BLaER1 treated with 17β-estradiol and CSF1 and Interleukin-3, amounts not matched to agents 10 nM and 100 nM (cell line): ENCODE measurements at regions not wholly inside any gene's neighbourhood (a gene's known extent, or its start where the extent isn't known, plus 50 kb on each side); places are given as distances from the start of the nearest gene placed in this dataset.
A peak's percentile ranks its signal among the peaks of the same experiment; 100 is the strongest.
"Not testable (repeated sequence)": the region's sequence is repeated elsewhere in the genome, so short reads cannot be mapped to it uniquely, and the experiment has no call there.

Experiments
- H3K27ac ChIP-seq, 11 experiments: shearing (Covaris generic); formaldehyde crosslinking; 2 replicates each; pipeline ENCODE4 v1.8.1; 2022
- H3K27me3 ChIP-seq, 11 experiments: shearing (Covaris generic); formaldehyde crosslinking; 2 replicates each; pipeline ENCODE4 v1.8.1; 2022
- H3K36me3 ChIP-seq, 11 experiments: shearing (Covaris generic); formaldehyde crosslinking; 2 replicates each; pipeline ENCODE4 v1.8.1; 2022
- H3K4me1 ChIP-seq, 10 experiments: shearing (Covaris generic); formaldehyde crosslinking; 2 replicates each; pipeline ENCODE4 v1.8.1; 2022
- H3K4me2 ChIP-seq, 11 experiments: shearing (Covaris generic); formaldehyde crosslinking; 2 replicates each; pipeline ENCODE4 v1.8.1; 2022
- H3K4me3 ChIP-seq, 10 experiments: shearing (Covaris generic); formaldehyde crosslinking; 2 replicates each; pipeline ENCODE4 v1.8.1; 2022
- H3K9ac ChIP-seq, 11 experiments: shearing (Covaris generic); formaldehyde crosslinking; 2 replicates each; pipeline ENCODE4 v1.8.1; 2022
- H3K9me3 ChIP-seq, 11 experiments: shearing (Covaris generic); formaldehyde crosslinking; replicated peaks in 1 of 11; 2 replicates each; pipeline ENCODE4 v1.8.1; 2022
- H4K20me1 ChIP-seq, 11 experiments: shearing (Covaris generic); formaldehyde crosslinking; 2 replicates each; pipeline ENCODE4 v1.8.1; 2022
- Cebpa-rat ChIP-seq, 11 experiments: shearing (Covaris generic); IDR thresholded peaks; 2 replicates each; pipeline ENCODE4 v1.8.1; 2022

DNA sequence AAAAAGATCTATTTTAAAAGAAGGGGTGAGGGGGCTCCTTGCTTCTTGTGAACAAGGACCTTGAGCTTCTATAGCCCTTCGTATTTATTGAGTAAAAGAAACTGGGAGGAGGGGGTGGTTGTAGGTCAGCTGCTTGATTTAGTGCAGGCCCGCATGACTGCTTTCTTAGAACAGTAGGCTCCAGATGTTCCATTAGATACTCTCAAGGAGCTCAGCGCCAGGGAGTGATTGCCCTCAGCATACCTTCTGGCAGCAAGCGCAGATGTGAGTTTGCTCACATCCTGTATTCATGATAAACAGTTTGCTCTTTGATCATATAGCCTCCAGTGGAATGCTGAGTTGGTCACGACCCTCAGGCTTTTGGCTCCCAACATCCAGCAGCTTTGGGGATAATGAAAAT lies 108.9 kb upstream of the XPO1 start:
- H3K4me3 ChIP-seq, result no peak overlapping the region
- no peaks in the 10 kb centered on the region for H3K36me3 ChIP-seq
- no peaks in the 10 kb centered on the region for H3K27me3 ChIP-seq
- no peak for TF ChIP-seq Cebpa-rat (IDR thresholded peaks at IDR 0.05)
- H3K4me2 ChIP-seq, result no peak overlapping the region
- no peak overlapping the region for H3K9ac ChIP-seq
- peaks cover 0 to 13% (median 0%) of the 10 kb centered on the region in 10 experiments; a peak in 4 of 20 replicates for H3K4me1 ChIP-seq
- H3K27ac ChIP-seq, result no peak overlapping the region
- H4K20me1 ChIP-seq, result no peaks in the 10 kb centered on the region
- peaks cover 38 to 61% (median 45%) of the 10 kb centered on the region in 11 experiments for H3K9me3 ChIP-seq

DNA sequence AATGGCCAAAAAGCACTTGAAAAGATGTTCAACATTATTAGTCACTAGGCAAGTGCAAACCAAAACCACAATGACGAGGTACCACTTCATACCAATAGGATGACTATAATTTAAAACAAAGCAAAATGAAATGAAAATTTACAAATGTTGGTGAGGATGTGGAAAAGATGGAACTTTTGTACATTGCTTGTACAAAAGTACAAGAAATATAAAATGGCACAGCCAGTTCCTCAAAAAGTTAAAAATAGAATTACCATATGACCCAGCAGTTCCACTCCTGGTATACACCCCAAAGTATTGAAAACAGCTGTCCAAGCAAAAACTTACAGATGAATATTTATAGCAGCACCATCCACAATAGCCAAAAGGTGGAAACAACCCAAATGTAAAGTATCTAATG lies 107.8 kb upstream of the XPO1 start:
- H3K9ac ChIP-seq, result no peak overlapping the region
- H3K27ac ChIP-seq, result no peak overlapping the region; a peak in 1 of 22 replicates
- H3K36me3 ChIP-seq, result no peaks in the 10 kb centered on the region
- peak overlapping the region in 3 of 11 experiments; percentile 21 to 50 (median 48); a peak in 5 of 22 replicates for H3K4me2 ChIP-seq
- H3K9me3 ChIP-seq, result peaks cover 38 to 52% (median 43%) of the 10 kb centered on the region in 11 experiments
- no peaks in the 10 kb centered on the region for H4K20me1 ChIP-seq
- H3K4me3 ChIP-seq, result no peak overlapping the region
- no peaks in the 10 kb centered on the region for H3K27me3 ChIP-seq
- TF ChIP-seq Cebpa-rat (IDR thresholded peaks at IDR 0.05), result no peak
- H3K4me1 ChIP-seq, result peaks cover 0 to 13% (median 0%) of the 10 kb centered on the region in 10 experiments; a peak in 4 of 20 replicates

DNA sequence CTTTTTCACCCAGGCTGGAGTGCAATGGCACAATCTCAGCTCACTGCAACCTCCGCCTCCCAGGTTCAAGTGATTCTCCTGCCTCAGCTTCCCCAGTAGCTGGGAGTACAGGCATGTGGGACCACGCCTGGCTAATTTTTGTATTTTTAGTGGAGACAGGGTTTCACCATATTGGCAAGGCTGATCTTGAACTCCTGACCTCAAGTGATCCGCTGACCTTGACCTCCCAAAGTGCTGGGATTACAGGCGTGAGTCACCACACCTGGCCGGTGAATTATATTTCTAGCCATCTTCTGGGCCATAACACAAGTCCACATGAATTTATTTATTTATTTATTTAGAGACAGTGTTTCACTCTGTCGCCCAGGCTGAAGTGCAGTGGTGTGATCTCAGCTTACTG lies 105.0 kb upstream of the XPO1 start:
- not testable (repeated sequence) for H3K4me3 ChIP-seq, H4K20me1 ChIP-seq, H3K9ac ChIP-seq, H3K36me3 ChIP-seq, H3K27ac ChIP-seq, H3K4me2 ChIP-seq, H3K27me3 ChIP-seq
- H3K4me1 ChIP-seq, result peaks cover 0 to 13% (median 0%) of the 10 kb centered on the region in 10 experiments; a peak in 4 of 20 replicates
- peaks cover 18 to 28% (median 24%) of the 10 kb centered on the region in 11 experiments for H3K9me3 ChIP-seq

DNA sequence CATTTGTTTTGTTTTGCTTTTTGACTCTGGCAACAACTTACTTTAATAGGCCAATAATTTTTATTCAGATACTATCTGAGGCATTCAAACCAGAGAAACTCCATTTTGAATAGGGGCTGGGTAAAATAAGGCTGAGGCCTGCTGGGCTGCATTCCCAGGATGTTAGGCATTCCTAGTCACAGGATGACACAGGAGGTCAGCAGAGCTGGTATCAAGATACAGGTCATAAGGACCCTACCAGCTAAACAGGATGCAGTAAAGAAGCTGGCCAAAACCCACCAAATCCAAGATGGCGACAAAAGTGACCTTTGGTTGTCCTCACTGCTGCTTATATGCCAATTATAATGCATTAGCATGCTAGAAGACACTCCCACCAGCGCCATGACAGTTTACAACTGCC lies 102.2 kb upstream of the XPO1 start:
- Histone ChIP-seq H3K4me1 (peaks cover 0 to under 1% (median 0%) of the 10 kb centered on the region in 10 experiments; a peak in 2 of 20 replicates), H3K27ac (no peak overlapping the region), H3K4me2 (no peak overlapping the region), H4K20me1 (no peaks in the 10 kb centered on the region), H3K36me3 (no peaks in the 10 kb centered on the region), H3K9ac (no peak overlapping the region), H3K4me3 (no peak overlapping the region), H3K9me3 (0 out of 22 replicates have a peak, but pooled peaks cover 0 to 3% (median 0%) of the 10 kb centered on the region in 11 experiments), H3K27me3 (no peaks in the 10 kb centered on the region)
- no peak for TF ChIP-seq Cebpa-rat (IDR thresholded peaks at IDR 0.05)

DNA sequence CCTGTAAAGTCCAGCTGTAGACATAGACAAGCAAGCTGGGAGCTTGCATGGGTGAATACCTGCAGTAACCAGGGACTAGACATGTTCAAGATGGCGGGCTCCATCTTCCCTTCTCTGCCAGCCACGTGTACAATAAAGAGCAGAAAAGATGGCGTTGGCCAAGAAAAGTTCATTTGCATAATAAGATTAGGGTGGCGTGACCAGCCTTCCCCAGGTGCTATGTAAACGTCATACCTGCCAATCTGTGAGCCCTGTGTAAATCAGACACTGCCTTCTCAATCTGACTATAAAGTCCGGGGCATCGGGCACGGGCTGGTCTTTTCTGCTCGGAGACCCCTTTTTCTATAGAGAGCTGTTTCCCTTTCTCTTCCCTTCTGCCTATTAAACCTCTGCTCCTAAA lies 101.6 kb upstream of the XPO1 start:
- no peak for TF ChIP-seq Cebpa-rat (IDR thresholded peaks at IDR 0.05)
- Histone ChIP-seq H4K20me1 (no peaks in the 10 kb centered on the region), H3K4me2 (no peak overlapping the region), H3K27ac (no peak overlapping the region), H3K4me3 (no peak overlapping the region), H3K9me3 (no peaks in the 10 kb centered on the region), H3K4me1 (no peaks in the 10 kb centered on the region), H3K36me3 (no peaks in the 10 kb centered on the region), H3K9ac (no peak overlapping the region), H3K27me3 (no peaks in the 10 kb centered on the region)

DNA sequence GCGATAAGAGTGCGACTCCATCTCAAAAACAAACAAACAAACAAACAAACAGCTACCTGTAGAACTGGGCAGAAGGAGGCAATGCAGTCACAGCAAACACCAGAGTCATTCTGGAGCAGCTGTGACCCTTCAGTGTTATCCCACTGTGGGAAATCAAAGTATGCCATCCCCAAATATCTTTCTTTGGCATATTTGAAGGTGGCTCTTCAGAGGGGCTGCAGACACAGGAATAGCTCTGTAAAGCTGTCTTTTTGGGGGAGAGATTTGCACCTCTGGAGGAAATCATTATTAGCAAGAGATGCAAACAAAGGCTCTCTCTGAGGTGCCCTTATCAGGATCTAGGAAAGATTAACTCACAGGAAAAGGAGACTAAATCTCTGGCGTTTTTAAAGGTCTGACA lies 98.5 kb upstream of the XPO1 start:
- TF ChIP-seq Cebpa-rat (IDR thresholded peaks at IDR 0.05), result no peak
- H3K9ac ChIP-seq, result no peak overlapping the region
- no peaks in the 10 kb centered on the region for H3K4me1 ChIP-seq
- no peaks in the 10 kb centered on the region for H4K20me1 ChIP-seq
- H3K36me3 ChIP-seq, result no peaks in the 10 kb centered on the region
- no peak overlapping the region for H3K4me3 ChIP-seq
- no peaks in the 10 kb centered on the region for H3K9me3 ChIP-seq
- H3K4me2 ChIP-seq, result no peak overlapping the region
- H3K27ac ChIP-seq, result no peak overlapping the region
- H3K27me3 ChIP-seq, result no peaks in the 10 kb centered on the region

DNA sequence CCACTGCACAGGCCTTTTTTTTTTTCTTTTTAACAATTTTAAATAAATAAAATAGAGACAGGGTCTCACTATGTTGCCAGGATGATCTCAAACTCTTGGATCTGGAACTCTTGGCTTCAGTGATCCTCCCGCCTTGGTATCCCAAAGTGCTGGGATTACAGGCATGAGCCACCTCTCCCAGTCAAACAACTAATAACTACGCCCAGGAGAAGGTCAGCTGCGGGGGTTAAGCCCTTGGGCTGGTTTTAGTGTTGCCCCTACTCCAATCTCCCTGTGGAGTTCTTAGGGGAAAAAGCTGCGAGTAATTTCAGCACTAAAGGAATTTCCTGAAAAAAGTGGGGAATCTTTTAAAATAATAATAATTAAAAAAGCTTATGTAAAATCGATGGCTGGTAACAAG lies 96.4 kb upstream of the XPO1 start:
- Histone ChIP-seq H3K4me2 (no peak overlapping the region), H4K20me1 (no peaks in the 10 kb centered on the region), H3K4me1 (no peaks in the 10 kb centered on the region), H3K9me3 (no peaks in the 10 kb centered on the region), H3K27ac (no peak overlapping the region), H3K4me3 (no peak overlapping the region), H3K36me3 (no peaks in the 10 kb centered on the region), H3K27me3 (no peaks in the 10 kb centered on the region), H3K9ac (no peak overlapping the region)
- no peak for TF ChIP-seq Cebpa-rat (IDR thresholded peaks at IDR 0.05)

DNA sequence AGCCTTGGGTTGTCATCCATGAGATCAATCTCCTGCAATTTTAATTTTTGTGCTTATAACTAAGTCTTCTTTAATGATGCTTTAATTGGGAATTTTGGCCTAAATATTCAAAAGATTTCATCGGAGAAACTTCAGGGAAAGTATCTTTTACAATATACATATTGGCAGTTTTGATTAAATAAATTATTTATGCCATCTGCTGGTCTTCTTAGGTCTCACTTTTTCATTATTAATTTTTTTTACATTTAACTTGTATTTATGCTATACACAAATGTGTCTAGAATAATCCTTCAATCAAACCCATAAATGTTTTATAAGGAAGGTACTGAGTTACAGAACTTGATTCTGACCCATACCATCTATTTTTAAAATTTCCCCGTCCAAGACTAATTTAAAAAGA lies 95.1 kb upstream of the XPO1 start:
- Histone ChIP-seq H3K4me2 (no peak overlapping the region), H3K27me3 (no peaks in the 10 kb centered on the region), H3K36me3 (no peaks in the 10 kb centered on the region), H3K4me1 (no peaks in the 10 kb centered on the region), H3K27ac (no peak overlapping the region), H3K9ac (no peak overlapping the region), H4K20me1 (no peaks in the 10 kb centered on the region), H3K9me3 (no peaks in the 10 kb centered on the region), H3K4me3 (no peak overlapping the region)
- no peak for TF ChIP-seq Cebpa-rat (IDR thresholded peaks at IDR 0.05)

DNA sequence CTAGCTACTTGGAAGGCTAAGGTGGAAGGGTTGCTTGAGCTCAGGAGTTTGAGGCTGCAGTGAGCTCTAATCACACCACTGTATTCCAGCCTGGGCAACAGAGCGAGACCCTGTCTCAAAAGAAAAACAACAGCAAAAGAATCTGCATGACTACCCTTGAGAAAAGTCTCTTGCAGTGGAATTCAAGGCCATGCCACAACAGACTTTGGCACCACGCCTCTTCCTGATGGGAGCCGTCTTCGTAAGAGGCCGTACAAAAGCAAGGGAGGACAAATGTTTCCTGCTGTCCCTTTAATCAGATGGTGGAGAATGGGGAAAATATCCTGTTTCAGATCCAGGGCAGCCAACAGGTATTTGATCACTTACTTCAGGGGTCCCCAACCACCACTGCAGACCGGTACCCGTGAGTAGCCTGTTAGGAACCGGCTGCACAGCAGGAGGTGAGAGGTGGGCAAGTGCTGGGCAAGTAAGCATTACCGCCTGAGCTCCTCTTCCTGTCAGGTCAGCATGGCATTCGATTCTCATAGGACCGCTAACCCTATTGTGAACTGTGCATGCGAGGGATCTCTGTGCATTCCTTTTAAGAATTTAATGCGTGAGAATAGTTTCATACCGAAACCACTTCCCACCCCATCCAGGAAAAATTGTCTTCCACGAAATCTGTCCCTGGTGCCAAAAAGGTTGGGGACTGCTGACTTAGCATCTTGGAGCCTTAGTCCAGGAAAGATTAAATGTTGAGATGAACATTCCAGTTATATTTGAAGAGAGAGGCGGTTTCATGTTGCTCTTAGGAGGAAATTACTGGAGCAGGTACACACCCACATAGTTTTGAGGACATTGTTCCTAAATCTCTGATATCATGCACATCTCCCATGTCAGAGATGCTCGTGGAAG lies 94.4 kb upstream of the XPO1 start:
- Histone ChIP-seq H3K27ac (no peak overlapping the region), H4K20me1 (no peaks in the 10 kb centered on the region), H3K9me3 (no peaks in the 10 kb centered on the region), H3K4me1 (no peaks in the 10 kb centered on the region), H3K36me3 (no peaks in the 10 kb centered on the region), H3K27me3 (no peaks in the 10 kb centered on the region), H3K4me3 (no peak overlapping the region), H3K9ac (no peak overlapping the region), H3K4me2 (no peak overlapping the region)
- TF ChIP-seq Cebpa-rat (IDR thresholded peaks at IDR 0.05), result no peak

DNA sequence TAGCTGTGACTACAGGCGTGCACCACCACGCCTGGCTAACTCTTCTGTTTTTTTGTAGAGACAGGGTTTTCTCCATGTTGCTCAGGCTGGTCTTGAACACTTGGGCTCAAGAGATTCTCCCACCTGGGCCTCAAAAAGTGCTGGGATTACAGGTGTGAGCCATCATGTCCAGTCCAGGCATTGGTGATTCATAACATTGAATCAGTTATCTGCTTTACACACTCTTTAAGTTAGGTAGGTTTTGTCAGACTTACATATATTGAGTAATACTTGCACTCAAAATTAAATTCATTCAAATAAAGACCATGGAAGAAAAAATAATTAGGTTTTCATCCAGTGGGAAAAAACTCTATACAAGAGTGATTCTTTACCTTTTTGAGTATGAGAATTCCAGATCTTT lies 93.2 kb upstream of the XPO1 start:
- no peak for TF ChIP-seq Cebpa-rat (IDR thresholded peaks at IDR 0.05)
- Histone ChIP-seq H3K9ac (no peak overlapping the region), H3K27ac (no peak overlapping the region), H3K4me1 (no peaks in the 10 kb centered on the region), H3K9me3 (no peaks in the 10 kb centered on the region), H3K36me3 (no peaks in the 10 kb centered on the region), H3K27me3 (no peaks in the 10 kb centered on the region), H4K20me1 (no peaks in the 10 kb centered on the region), H3K4me2 (no peak overlapping the region), H3K4me3 (no peak overlapping the region)
